ENCODE measurements at regions not wholly inside any gene's neighbourhood (a gene's known extent, or its start where the extent isn't known, plus 50 kb on each side); places are given as distances from the start of the nearest gene placed in this dataset.

DNA sequence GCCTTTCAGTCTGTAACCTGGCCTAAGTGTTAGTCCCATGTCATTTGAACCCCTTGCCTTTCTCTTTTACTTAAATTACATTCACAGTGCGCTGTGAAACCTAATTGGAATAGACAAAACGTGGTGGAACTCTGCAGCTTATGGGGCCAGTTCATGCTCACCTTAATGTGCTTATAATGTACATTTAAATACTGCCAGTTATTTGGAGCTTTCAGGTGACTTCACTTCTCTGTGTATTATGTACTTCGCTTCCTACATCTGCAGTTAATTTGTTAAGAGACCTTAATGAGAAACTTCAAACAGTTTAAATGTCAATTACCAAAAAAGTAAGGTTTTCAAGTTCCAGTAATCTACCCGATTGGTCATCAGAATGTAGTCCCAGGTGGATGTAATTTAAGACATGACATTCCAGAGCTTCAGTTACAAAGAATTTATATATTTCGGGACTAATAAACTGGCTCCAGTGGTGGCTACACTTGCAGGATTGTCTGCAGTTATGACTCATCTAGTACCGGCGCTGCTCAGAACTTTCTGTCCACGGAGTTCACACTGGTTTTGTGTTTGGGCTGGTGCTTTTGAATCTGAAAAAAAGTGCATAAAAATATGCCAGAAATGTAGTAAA is 125.3 kb downstream of the TM9SF2 start (continued):
- TF ChIP-seq, protein P1, sequence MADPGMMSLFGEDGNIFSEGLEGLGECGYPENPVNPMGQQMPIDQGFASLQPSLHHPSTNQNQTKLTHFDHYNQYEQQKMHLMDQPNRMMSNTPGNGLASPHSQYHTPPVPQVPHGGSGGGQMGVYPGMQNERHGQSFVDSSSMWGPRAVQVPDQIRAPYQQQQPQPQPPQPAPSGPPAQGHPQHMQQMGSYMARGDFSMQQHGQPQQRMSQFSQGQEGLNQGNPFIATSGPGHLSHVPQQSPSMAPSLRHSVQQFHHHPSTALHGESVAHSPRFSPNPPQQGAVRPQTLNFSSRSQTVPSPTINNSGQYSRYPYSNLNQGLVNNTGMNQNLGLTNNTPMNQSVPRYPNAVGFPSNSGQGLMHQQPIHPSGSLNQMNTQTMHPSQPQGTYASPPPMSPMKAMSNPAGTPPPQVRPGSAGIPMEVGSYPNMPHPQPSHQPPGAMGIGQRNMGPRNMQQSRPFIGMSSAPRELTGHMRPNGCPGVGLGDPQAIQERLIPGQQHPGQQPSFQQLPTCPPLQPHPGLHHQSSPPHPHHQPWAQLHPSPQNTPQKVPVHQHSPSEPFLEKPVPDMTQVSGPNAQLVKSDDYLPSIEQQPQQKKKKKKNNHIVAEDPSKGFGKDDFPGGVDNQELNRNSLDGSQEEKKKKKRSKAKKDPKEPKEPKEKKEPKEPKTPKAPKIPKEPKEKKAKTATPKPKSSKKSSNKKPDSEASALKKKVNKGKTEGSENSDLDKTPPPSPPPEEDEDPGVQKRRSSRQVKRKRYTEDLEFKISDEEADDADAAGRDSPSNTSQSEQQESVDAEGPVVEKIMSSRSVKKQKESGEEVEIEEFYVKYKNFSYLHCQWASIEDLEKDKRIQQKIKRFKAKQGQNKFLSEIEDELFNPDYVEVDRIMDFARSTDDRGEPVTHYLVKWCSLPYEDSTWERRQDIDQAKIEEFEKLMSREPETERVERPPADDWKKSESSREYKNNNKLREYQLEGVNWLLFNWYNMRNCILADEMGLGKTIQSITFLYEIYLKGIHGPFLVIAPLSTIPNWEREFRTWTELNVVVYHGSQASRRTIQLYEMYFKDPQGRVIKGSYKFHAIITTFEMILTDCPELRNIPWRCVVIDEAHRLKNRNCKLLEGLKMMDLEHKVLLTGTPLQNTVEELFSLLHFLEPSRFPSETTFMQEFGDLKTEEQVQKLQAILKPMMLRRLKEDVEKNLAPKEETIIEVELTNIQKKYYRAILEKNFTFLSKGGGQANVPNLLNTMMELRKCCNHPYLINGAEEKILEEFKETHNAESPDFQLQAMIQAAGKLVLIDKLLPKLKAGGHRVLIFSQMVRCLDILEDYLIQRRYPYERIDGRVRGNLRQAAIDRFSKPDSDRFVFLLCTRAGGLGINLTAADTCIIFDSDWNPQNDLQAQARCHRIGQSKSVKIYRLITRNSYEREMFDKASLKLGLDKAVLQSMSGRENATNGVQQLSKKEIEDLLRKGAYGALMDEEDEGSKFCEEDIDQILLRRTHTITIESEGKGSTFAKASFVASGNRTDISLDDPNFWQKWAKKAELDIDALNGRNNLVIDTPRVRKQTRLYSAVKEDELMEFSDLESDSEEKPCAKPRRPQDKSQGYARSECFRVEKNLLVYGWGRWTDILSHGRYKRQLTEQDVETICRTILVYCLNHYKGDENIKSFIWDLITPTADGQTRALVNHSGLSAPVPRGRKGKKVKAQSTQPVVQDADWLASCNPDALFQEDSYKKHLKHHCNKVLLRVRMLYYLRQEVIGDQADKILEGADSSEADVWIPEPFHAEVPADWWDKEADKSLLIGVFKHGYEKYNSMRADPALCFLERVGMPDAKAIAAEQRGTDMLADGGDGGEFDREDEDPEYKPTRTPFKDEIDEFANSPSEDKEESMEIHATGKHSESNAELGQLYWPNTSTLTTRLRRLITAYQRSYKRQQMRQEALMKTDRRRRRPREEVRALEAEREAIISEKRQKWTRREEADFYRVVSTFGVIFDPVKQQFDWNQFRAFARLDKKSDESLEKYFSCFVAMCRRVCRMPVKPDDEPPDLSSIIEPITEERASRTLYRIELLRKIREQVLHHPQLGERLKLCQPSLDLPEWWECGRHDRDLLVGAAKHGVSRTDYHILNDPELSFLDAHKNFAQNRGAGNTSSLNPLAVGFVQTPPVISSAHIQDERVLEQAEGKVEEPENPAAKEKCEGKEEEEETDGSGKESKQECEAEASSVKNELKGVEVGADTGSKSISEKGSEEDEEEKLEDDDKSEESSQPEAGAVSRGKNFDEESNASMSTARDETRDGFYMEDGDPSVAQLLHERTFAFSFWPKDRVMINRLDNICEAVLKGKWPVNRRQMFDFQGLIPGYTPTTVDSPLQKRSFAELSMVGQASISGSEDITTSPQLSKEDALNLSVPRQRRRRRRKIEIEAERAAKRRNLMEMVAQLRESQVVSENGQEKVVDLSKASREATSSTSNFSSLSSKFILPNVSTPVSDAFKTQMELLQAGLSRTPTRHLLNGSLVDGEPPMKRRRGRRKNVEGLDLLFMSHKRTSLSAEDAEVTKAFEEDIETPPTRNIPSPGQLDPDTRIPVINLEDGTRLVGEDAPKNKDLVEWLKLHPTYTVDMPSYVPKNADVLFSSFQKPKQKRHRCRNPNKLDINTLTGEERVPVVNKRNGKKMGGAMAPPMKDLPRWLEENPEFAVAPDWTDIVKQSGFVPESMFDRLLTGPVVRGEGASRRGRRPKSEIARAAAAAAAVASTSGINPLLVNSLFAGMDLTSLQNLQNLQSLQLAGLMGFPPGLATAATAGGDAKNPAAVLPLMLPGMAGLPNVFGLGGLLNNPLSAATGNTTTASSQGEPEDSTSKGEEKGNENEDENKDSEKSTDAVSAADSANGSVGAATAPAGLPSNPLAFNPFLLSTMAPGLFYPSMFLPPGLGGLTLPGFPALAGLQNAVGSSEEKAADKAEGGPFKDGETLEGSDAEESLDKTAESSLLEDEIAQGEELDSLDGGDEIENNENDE (IDR thresholded peaks at IDR 0.05; ENCODE audit: insufficient replicate concordance, low read length): no peak
- TF ChIP-seq, protein P2, sequence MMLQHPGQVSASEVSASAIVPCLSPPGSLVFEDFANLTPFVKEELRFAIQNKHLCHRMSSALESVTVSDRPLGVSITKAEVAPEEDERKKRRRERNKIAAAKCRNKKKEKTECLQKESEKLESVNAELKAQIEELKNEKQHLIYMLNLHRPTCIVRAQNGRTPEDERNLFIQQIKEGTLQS (IDR thresholded peaks at IDR 0.05; ENCODE audit: insufficient read depth, low read depth, low read length): no peak
- TF ChIP-seq SP1 (IDR thresholded peaks at IDR 0.05; ENCODE audit: low read depth, low read length) (no peak), TAF7 (optimal IDR thresholded peaks at IDR 0.05; ENCODE audit: borderline replicate concordance, low read depth, low read length) (no peak)

All from H1 (cell line).